ENCODE measurements at regions not wholly inside any gene's neighbourhood (a gene's known extent, or its start where the extent isn't known, plus 50 kb on each side); places are given as distances from the start of the nearest gene placed in this dataset.
A peak's percentile ranks its signal among the peaks of the same experiment; 100 is the strongest.
"Not testable (repeated sequence)": the region's sequence is repeated elsewhere in the genome, so short reads cannot be mapped to it uniquely, and the experiment has no call there.

DNA sequence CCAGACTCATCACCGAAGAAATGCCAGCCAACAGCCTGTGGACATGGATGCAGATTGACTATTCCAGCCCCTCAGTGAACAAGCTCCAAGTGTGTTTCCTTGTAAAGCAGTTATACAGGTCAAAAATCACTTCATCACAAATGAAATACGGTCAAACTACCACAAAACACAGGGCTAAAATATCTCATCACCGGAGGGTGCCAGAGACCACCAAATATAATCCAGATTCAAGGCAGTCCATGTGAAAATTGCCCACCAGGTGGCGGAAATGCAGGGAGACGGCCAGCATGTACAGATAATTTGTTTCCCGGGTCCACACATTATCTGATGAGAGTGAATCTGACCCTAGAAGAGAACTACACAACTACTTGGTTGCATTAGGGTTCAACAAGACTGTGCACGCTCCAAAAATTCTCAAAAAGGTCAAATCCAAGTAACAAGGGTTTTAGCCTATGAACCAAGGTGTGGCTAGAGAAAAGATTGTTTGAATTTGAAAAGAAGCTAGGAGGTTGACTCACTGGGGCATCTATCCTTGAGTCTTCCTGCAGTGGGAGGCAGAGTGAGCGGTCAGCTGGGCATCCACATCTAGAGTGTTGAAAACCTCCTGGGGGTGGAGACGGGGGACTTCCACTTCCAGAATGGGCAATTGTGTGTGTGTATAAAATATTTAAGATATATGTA is 71.7 kb downstream of the IGLL5 start:
- DNase-seq (ENCODE audit: low read depth) (peak; percentile 62), FAIRE-seq (peak; percentile 82)
- no peak overlapping the region for H3K4me3 ChIP-seq (ENCODE audit: low read depth, low read length)
- no peaks in the 10 kb centered on the region for H3K36me3 ChIP-seq (ENCODE audit: control insufficient read depth, insufficient read depth, low read length)
- no peaks in the 10 kb centered on the region for H3K27me3 ChIP-seq (ENCODE audit: control insufficient read depth, insufficient read depth, low read length)
- TF ChIP-seq, protein P1, sequence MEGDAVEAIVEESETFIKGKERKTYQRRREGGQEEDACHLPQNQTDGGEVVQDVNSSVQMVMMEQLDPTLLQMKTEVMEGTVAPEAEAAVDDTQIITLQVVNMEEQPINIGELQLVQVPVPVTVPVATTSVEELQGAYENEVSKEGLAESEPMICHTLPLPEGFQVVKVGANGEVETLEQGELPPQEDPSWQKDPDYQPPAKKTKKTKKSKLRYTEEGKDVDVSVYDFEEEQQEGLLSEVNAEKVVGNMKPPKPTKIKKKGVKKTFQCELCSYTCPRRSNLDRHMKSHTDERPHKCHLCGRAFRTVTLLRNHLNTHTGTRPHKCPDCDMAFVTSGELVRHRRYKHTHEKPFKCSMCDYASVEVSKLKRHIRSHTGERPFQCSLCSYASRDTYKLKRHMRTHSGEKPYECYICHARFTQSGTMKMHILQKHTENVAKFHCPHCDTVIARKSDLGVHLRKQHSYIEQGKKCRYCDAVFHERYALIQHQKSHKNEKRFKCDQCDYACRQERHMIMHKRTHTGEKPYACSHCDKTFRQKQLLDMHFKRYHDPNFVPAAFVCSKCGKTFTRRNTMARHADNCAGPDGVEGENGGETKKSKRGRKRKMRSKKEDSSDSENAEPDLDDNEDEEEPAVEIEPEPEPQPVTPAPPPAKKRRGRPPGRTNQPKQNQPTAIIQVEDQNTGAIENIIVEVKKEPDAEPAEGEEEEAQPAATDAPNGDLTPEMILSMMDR (IDR thresholded peaks at IDR 0.05; ENCODE audit: insufficient read depth, low read length, severe bottlenecking), result peak; percentile 74

DNA sequence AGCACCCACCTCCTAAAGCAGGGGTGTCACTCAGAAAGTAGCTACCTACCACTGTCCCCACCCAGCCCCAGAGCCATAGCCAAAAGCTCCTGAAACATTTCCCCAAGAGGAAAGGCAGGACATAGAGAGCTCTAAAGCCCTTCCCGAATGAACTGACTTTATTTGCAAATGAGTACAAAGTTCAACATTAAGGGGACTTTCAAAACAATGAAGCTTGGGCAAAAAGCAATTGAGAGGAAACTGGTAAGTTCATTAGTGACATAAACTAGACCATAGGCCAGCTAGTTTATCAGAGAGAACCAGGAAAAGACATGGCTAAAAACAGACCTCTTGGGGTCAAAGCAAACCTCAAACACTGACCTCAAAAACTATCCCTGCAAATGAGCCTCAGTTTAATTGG is 72.7 kb downstream of the IGLL5 start:
- Histone ChIP-seq H3K27me3 (ENCODE audit: control insufficient read depth, insufficient read depth, low read length) (no peaks in the 10 kb centered on the region), H3K36me3 (ENCODE audit: control insufficient read depth, insufficient read depth, low read length) (no peaks in the 10 kb centered on the region), H3K4me3 (ENCODE audit: low read depth, low read length) (no peak overlapping the region)
- FAIRE-seq, result no peak
- TF ChIP-seq, protein P1 (IDR thresholded peaks at IDR 0.05; ENCODE audit: insufficient read depth, low read length, severe bottlenecking), result no peak
- no peak for DNase-seq (ENCODE audit: low read depth)

GRCh38 chr22:22961574-22961973 is 74.0 kb downstream of the IGLL5 start:
- TF ChIP-seq, protein P1 (IDR thresholded peaks at IDR 0.05; ENCODE audit: insufficient read depth, low read length, severe bottlenecking), result no peak
- no peak for DNase-seq (ENCODE audit: low read depth)
- no peak for FAIRE-seq
- Histone ChIP-seq H3K36me3 (ENCODE audit: control insufficient read depth, insufficient read depth, low read length) (no peaks in the 10 kb centered on the region), H3K27me3 (ENCODE audit: control insufficient read depth, insufficient read depth, low read length) (no peaks in the 10 kb centered on the region), H3K4me3 (ENCODE audit: low read depth, low read length) (no peak overlapping the region)

- DNase-seq (ENCODE audit: low read depth) (no peak), FAIRE-seq (no peak)
- Histone ChIP-seq H3K36me3 (ENCODE audit: control insufficient read depth, insufficient read depth, low read length) (no peaks in the 10 kb centered on the region), H3K27me3 (ENCODE audit: control insufficient read depth, insufficient read depth, low read length) (no peaks in the 10 kb centered on the region), H3K4me3 (ENCODE audit: low read depth, low read length) (no peak overlapping the region)
- TF ChIP-seq, protein P1 (IDR thresholded peaks at IDR 0.05; ENCODE audit: insufficient read depth, low read length, severe bottlenecking), result no peak
Observed at GRCh38 chr22:22968366-22968765, 80.8 kb downstream of the IGLL5 start.

DNA sequence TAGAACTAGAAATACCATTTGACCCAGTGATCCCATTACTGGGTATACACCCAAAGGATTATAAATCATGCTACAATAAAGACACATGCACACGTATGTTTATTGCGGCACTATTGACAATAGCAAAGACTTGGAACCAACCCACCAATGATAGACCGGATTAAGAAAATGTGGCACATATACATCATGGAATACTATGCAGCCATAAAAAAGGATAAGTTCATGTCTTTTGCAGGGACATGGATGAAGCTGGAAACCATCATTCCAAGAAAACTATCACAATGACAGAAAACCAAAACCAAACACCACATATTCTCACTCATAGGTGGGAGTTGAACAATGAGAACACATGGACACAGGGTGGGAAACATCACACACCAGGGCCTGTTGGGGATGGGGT is 85.0 kb downstream of the IGLL5 start:
- not testable (repeated sequence) for H3K27me3 ChIP-seq (ENCODE audit: control insufficient read depth, insufficient read depth, low read length); DNase-seq (ENCODE audit: low read depth); H3K36me3 ChIP-seq (ENCODE audit: control insufficient read depth, insufficient read depth, low read length); H3K4me3 ChIP-seq (ENCODE audit: low read depth, low read length); FAIRE-seq

- no peaks in the 10 kb centered on the region for H3K36me3 ChIP-seq (ENCODE audit: control insufficient read depth, insufficient read depth, low read length)
- no peak for FAIRE-seq
- peaks cover 1% of the 10 kb centered on the region for H3K27me3 ChIP-seq (ENCODE audit: control insufficient read depth, insufficient read depth, low read length)
- TF ChIP-seq, protein P1 (IDR thresholded peaks at IDR 0.05; ENCODE audit: insufficient read depth, low read length, severe bottlenecking), result no peak
- no peak for DNase-seq (ENCODE audit: low read depth)
- H3K4me3 ChIP-seq (ENCODE audit: low read depth, low read length), result no peak overlapping the region
Observed at GRCh38 chr22:22973336-22973735, 85.7 kb downstream of the IGLL5 start.

Data from bronchial epithelial cell (primary cell).